ENCODE measurements at regions not wholly inside any gene's neighbourhood (a gene's known extent, or its start where the extent isn't known, plus 50 kb on each side); places are given as distances from the start of the nearest gene placed in this dataset.

GRCh38 chr6:150756173-150756572, 109.3 kb upstream of the MTHFD1L start:
- no peak for TF ChIP-seq EZH2phosphoT487 (IDR thresholded peaks at IDR 0.05; ENCODE audit: low read depth)
- TF ChIP-seq, protein P1, sequence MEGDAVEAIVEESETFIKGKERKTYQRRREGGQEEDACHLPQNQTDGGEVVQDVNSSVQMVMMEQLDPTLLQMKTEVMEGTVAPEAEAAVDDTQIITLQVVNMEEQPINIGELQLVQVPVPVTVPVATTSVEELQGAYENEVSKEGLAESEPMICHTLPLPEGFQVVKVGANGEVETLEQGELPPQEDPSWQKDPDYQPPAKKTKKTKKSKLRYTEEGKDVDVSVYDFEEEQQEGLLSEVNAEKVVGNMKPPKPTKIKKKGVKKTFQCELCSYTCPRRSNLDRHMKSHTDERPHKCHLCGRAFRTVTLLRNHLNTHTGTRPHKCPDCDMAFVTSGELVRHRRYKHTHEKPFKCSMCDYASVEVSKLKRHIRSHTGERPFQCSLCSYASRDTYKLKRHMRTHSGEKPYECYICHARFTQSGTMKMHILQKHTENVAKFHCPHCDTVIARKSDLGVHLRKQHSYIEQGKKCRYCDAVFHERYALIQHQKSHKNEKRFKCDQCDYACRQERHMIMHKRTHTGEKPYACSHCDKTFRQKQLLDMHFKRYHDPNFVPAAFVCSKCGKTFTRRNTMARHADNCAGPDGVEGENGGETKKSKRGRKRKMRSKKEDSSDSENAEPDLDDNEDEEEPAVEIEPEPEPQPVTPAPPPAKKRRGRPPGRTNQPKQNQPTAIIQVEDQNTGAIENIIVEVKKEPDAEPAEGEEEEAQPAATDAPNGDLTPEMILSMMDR (IDR thresholded peaks at IDR 0.05; ENCODE audit: low read depth, low read length), result no peak
